WTC11 (cell line): ENCODE measurements at regions not wholly inside any gene's neighbourhood (a gene's known extent, or its start where the extent isn't known, plus 50 kb on each side); places are given as distances from the start of the nearest gene placed in this dataset.

Experiments
- ATAC-seq: fragments of 200-7000 bp; cut with Tn5 transposase; 2 replicates; pipeline ENCODE4 v1.10.0; 2021; ENCODE audit warnings: mild to moderate bottlenecking, moderate library complexity
- CTCF ChIA-PET: fragments of 300-600 bp; sonication (Branson Sonifier 250); formaldehyde crosslinking; loops from one replicate; lab custom pipeline; 2021; ENCODE audit warnings: antibody characterized with exemption; lab: Charles Lee
- POLR2A ChIA-PET: fragments of 350-600 bp; sonication (Branson Sonifier 250); formaldehyde crosslinking; loops from one replicate; lab custom pipeline; 2021; ENCODE audit warnings: antibody characterized with exemption; lab: Charles Lee
- DNase-seq: peaks from one replicate; pipeline ENCODE4 v3.0.0; 2021; ENCODE audit warnings: low spot score
- H3K27ac Mint-ChIP-seq: 2 replicates; pipeline ENCODE4 v1.8.0; 2021; ENCODE audit warnings: mixed read lengths
- H3K27me3 Mint-ChIP-seq: 2 replicates; pipeline ENCODE4 v1.8.0; 2021; ENCODE audit warnings: low read depth, mild to moderate bottlenecking, moderate library complexity, mixed read lengths
- H3K36me3 Mint-ChIP-seq: 2 replicates; pipeline ENCODE4 v1.8.0; 2021; ENCODE audit warnings: mixed read lengths
- H3K4me1 Mint-ChIP-seq: 2 replicates; pipeline ENCODE4 v1.8.0; 2022; ENCODE audit warnings: mixed read lengths
- H3K4me3 Mint-ChIP-seq: 2 replicates; pipeline ENCODE4 v1.8.0; 2021; ENCODE audit warnings: mild to moderate bottlenecking, moderate library complexity, mixed read lengths
- H3K9me3 Mint-ChIP-seq: 2 replicates; pipeline ENCODE4 v1.8.0; 2021; ENCODE audit warnings: mixed read lengths
- AFF4 ChIP-seq: sonication (generic); formaldehyde crosslinking; IDR thresholded peaks from 2 replicates; pipeline ENCODE4 v1.8.1; 2023; ENCODE audit warnings: mild to moderate bottlenecking, missing genetic modification reagents, borderline replicate concordance
- ATF3 ChIP-seq: sonication (generic); formaldehyde crosslinking; conservative IDR thresholded peaks from 2 replicates; pipeline ENCODE4 v1.8.1; 2022; ENCODE audit warnings: mild to moderate bottlenecking, missing genetic modification reagents
- CBFB ChIP-seq: sonication (generic); formaldehyde crosslinking; IDR thresholded peaks from 2 replicates; pipeline ENCODE4 v1.8.1; 2022; ENCODE audit warnings: mild to moderate bottlenecking, low read depth, missing genetic modification reagents
- CREB1 ChIP-seq: sonication (generic); formaldehyde crosslinking; IDR thresholded peaks from 2 replicates; pipeline ENCODE4 v1.8.0; 2023; ENCODE audit warnings: mild to moderate bottlenecking, missing genetic modification reagents
- CREM ChIP-seq: sonication (generic); formaldehyde crosslinking; IDR thresholded peaks from 2 replicates; pipeline ENCODE4 v1.8.1; 2022; ENCODE audit warnings: mild to moderate bottlenecking, missing genetic modification reagents, moderate library complexity
- CTCF ChIP-seq: fragments of 200-600 bp; IDR thresholded peaks from 2 replicates; pipeline ENCODE4 v1.8.0; 2022; ENCODE audit warnings: antibody characterized with exemption
- EMX1 ChIP-seq: fragments of 250-450 bp; sonication (Bioruptor Pico); IDR thresholded peaks from 2 replicates; pipeline ENCODE4 v1.8.0; 2021; ENCODE audit warnings: mild to moderate bottlenecking
- ESRRA ChIP-seq: sonication (generic); formaldehyde crosslinking; IDR thresholded peaks from 2 replicates; pipeline ENCODE4 v1.8.1; 2022; ENCODE audit warnings: mild to moderate bottlenecking, missing genetic modification reagents, borderline replicate concordance
- FOXK1 ChIP-seq: sonication (generic); formaldehyde crosslinking; IDR thresholded peaks from 2 replicates; pipeline ENCODE4 v1.8.0; 2022; ENCODE audit warnings: mild to moderate bottlenecking, moderate library complexity, missing genetic modification reagents
- FOXP1 ChIP-seq: sonication (generic); formaldehyde crosslinking; IDR thresholded peaks from 2 replicates; pipeline ENCODE4 v1.8.0; 2022; ENCODE audit warnings: missing genetic modification reagents, mild to moderate bottlenecking, moderate library complexity, borderline replicate concordance
- GRHL2 ChIP-seq: fragments of 250-450 bp; sonication (Bioruptor Pico); IDR thresholded peaks from 2 replicates; pipeline ENCODE4 v1.8.0; 2022; ENCODE audit warnings: mild to moderate bottlenecking, moderate library complexity; ENCODE audit not compliant: insufficient replicate concordance, severe bottlenecking
- RELA ChIP-seq: sonication (generic); formaldehyde crosslinking; IDR thresholded peaks from 2 replicates; pipeline ENCODE4 v1.8.1; 2022; ENCODE audit warnings: missing genetic modification reagents, mild to moderate bottlenecking, borderline replicate concordance
- USF1 ChIP-seq: sonication (generic); formaldehyde crosslinking; IDR thresholded peaks from 2 replicates; pipeline ENCODE4 v1.8.0; 2022; ENCODE audit warnings: mild to moderate bottlenecking, missing genetic modification reagents
- USF2 ChIP-seq: sonication (generic); formaldehyde crosslinking; IDR thresholded peaks from 2 replicates; pipeline ENCODE4 v1.8.1; 2023; ENCODE audit warnings: mild to moderate bottlenecking, missing genetic modification reagents, moderate library complexity
- ZMAT4 ChIP-seq: fragments of 250-450 bp; sonication (Bioruptor Pico); IDR thresholded peaks from 2 replicates; pipeline ENCODE4 v1.9.0; 2021; ENCODE audit warnings: mild to moderate bottlenecking
- ZNF138 ChIP-seq: sonication (generic); formaldehyde crosslinking; conservative IDR thresholded peaks from 2 replicates; pipeline ENCODE4 v1.8.1; 2022; ENCODE audit warnings: mild to moderate bottlenecking, moderate library complexity, missing genetic modification reagents
- ZNF219 ChIP-seq: sonication (generic); formaldehyde crosslinking; IDR thresholded peaks from 2 replicates; pipeline ENCODE4 v1.8.0; 2023; ENCODE audit warnings: missing genetic modification reagents, mild to moderate bottlenecking, borderline replicate concordance
- ZNF232 ChIP-seq: sonication (generic); formaldehyde crosslinking; IDR thresholded peaks from 2 replicates; pipeline ENCODE4 v1.8.0; 2022; ENCODE audit warnings: mild to moderate bottlenecking, missing genetic modification reagents
- ZNF317 ChIP-seq: sonication (generic); formaldehyde crosslinking; IDR thresholded peaks from 2 replicates; pipeline ENCODE4 v1.8.1; 2023; ENCODE audit warnings: low read depth, mild to moderate bottlenecking, moderate library complexity, missing genetic modification reagents, borderline replicate concordance
- TF ChIP-seq, protein P1 (sequence below): sonication (generic); formaldehyde crosslinking; IDR thresholded peaks from 2 replicates; pipeline ENCODE4 v1.8.1; 2022; ENCODE audit warnings: mild to moderate bottlenecking, missing genetic modification reagents, moderate library complexity, borderline replicate concordance
- TF ChIP-seq, protein P2 (sequence below): sonication (generic); formaldehyde crosslinking; IDR thresholded peaks from 2 replicates; pipeline ENCODE4 v1.8.0; 2022; ENCODE audit warnings: mild to moderate bottlenecking, missing genetic modification reagents

DNA sequence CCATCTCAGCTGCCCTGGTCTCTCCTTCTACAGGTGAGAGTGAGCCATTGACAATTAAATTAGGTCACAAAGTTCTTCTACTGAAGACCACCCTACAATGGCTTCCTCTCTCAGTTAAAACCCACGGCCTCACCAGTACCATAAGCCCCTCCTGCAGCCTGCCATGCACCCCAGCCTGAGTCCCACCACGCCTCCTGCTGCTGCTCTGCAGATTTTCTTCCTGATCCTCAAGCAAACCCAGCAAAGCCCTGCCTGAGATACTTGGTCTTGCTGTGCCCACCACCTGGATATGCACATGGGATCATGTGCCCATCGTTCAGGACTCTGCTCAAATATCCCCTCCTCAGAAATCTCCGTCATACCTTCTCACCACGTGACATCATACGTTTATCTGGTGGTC, 696.6 kb downstream of the RNF144A start (continued):
- TF ChIP-seq ATF3 (CRISPR knock-in tag) (no peak), CBFB (CRISPR knock-in tag) (no peak), USF1 (no peak), ESRRA (CRISPR knock-in tag) (no peak)
- TF ChIP-seq, protein P1, sequence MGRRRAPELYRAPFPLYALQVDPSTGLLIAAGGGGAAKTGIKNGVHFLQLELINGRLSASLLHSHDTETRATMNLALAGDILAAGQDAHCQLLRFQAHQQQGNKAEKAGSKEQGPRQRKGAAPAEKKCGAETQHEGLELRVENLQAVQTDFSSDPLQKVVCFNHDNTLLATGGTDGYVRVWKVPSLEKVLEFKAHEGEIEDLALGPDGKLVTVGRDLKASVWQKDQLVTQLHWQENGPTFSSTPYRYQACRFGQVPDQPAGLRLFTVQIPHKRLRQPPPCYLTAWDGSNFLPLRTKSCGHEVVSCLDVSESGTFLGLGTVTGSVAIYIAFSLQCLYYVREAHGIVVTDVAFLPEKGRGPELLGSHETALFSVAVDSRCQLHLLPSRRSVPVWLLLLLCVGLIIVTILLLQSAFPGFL (CRISPR knock-in tag), result no peak

DNA sequence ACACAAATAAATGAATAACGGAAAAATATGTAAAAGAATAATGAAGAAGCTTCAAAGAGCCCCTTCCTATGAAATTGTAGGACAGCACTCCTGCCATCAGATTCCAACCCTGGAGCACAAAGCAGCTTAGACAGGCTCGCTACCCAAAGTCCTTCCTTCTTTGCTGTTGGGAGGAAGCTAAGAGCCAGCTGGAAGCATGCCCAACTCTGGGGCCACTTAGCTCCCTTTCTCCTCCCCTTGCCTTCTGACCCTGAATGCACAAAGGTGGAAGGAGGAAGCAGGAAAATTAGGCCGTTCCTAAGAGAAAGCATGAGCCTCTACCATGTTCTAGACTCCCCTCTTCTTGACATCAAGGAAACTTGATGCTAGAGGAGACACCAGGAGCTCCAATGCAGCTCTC, 700.8 kb downstream of the RNF144A start:
- H3K9me3 Mint-ChIP-seq, result peaks cover 24% of the 10 kb centered on the region
- H3K4me1 Mint-ChIP-seq, result peaks cover 36% of the 10 kb centered on the region
- H3K27ac Mint-ChIP-seq, result no peak overlapping the region
- no peaks in the 10 kb centered on the region for H3K27me3 Mint-ChIP-seq
- DNase-seq, result no peak
- ChIA-PET POLR2A (no interaction called here), CTCF (no interaction called here)
- TF ChIP-seq EMX1, result no peak
- TF ChIP-seq CREB1 (CRISPR knock-in tag), result no peak
- no peak for TF ChIP-seq FOXP1
- TF ChIP-seq CREM (CRISPR knock-in tag), result no peak
- no peak for TF ChIP-seq ZMAT4 (CRISPR knock-in tag)
- TF ChIP-seq, protein P2, sequence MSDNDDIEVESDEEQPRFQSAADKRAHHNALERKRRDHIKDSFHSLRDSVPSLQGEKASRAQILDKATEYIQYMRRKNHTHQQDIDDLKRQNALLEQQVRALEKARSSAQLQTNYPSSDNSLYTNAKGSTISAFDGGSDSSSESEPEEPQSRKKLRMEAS (CRISPR knock-in tag), result no peak
- no peak for TF ChIP-seq ESRRA (CRISPR knock-in tag)
- no peak for TF ChIP-seq RELA (CRISPR knock-in tag)
- no peak for TF ChIP-seq ZNF138 (CRISPR knock-in tag)
- TF ChIP-seq ZNF232 (CRISPR knock-in tag), result no peak
- no peak overlapping the region for H3K4me3 Mint-ChIP-seq
- no peaks in the 10 kb centered on the region for H3K36me3 Mint-ChIP-seq
- ATAC-seq, result no peak

- Mint-ChIP-seq H3K27ac (no peak overlapping the region), H3K27me3 (no peaks in the 10 kb centered on the region), H3K36me3 (no peaks in the 10 kb centered on the region), H3K4me3 (no peak overlapping the region), H3K4me1 (peaks cover 36% of the 10 kb centered on the region), H3K9me3 (peaks cover 14% of the 10 kb centered on the region)
- ChIA-PET POLR2A (no interaction called here), CTCF (no interaction called here)
- no peak for TF ChIP-seq FOXK1
- DNase-seq (no peak), ATAC-seq (no peak)
These were observed 702.2 kb downstream of the RNF144A start for GRCh38 chr2:7619203-7619970.

- H3K9me3 Mint-ChIP-seq, result peaks cover 18% of the 10 kb centered on the region
- ChIA-PET CTCF (no interaction called here), POLR2A (no interaction called here)
- no peaks in the 10 kb centered on the region for H3K27me3 Mint-ChIP-seq
- H3K27ac Mint-ChIP-seq, result no peak overlapping the region
- ATAC-seq (no peak), DNase-seq (no peak)
- no peak overlapping the region for H3K4me3 Mint-ChIP-seq
- no peaks in the 10 kb centered on the region for H3K36me3 Mint-ChIP-seq
- H3K4me1 Mint-ChIP-seq, result peaks cover 28% of the 10 kb centered on the region
- no peak for TF ChIP-seq GRHL2 (CRISPR knock-in tag)
- TF ChIP-seq AFF4, result no peak
- no peak for TF ChIP-seq CTCF
- no peak for TF ChIP-seq ZNF317 (CRISPR knock-in tag)
- no peak for TF ChIP-seq USF2 (CRISPR knock-in tag)
- TF ChIP-seq ZNF219 (CRISPR knock-in tag), result no peak
These were observed 703.0 kb downstream of the RNF144A start for GRCh38 chr2:7620255-7620654.
